Lower lobe of right lung (tissue), 2 donors: ENCODE measurements at regions not wholly inside any gene's neighbourhood (a gene's known extent, or its start where the extent isn't known, plus 50 kb on each side); places are given as distances from the start of the nearest gene placed in this dataset.

Source experiments
- ATAC-seq, 2 donors: fragments of 200-7000 bp; cut with Tn5 transposase; one replicate each; pipeline ENCODE4 v1.9.1; 2020 to 2022; ENCODE audit warnings: mild to moderate bottlenecking in 2 of 2, moderate library complexity in 2 of 2
- DNase-seq: peaks from one replicate; pipeline ENCODE4 v3.0.0-alpha.2; 2020
- H3K27ac ChIP-seq: fragments of 200-600 bp; one replicate; pipeline ENCODE4 v1.8.0; 2022
- H3K27me3 ChIP-seq: fragments of 200-600 bp; one replicate; pipeline ENCODE4 v1.8.0; 2022; ENCODE audit warnings: low read depth
- H3K36me3 ChIP-seq: fragments of 200-600 bp; one replicate; pipeline ENCODE4 v1.8.0; 2022; ENCODE audit warnings: mild to moderate bottlenecking
- H3K4me1 ChIP-seq: fragments of 200-600 bp; one replicate; pipeline ENCODE4 v1.8.0; 2022
- H3K4me3 ChIP-seq: fragments of 200-600 bp; one replicate; pipeline ENCODE4 v1.8.0; 2022; ENCODE audit warnings: mild to moderate bottlenecking
- H3K9me3 ChIP-seq: fragments of 200-600 bp; one replicate; pipeline ENCODE4 v1.8.0; 2022
- intact Hi-C: fragments of 100-400 bp; cut with DNase I; formaldehyde crosslinking; loops from one replicate; pipeline ENCODE4 v1.11.0; 2022
- TF ChIP-seq, protein P1 (sequence below): fragments of 200-600 bp; IDR thresholded peaks from one replicate; pipeline ENCODE4 v1.8.0; 2022; ENCODE audit warnings: antibody characterized with exemption, mild to moderate bottlenecking
- donor health status: DM: no; HTN: yes; CAD: no; lungs with severe emphysema.

DNA sequence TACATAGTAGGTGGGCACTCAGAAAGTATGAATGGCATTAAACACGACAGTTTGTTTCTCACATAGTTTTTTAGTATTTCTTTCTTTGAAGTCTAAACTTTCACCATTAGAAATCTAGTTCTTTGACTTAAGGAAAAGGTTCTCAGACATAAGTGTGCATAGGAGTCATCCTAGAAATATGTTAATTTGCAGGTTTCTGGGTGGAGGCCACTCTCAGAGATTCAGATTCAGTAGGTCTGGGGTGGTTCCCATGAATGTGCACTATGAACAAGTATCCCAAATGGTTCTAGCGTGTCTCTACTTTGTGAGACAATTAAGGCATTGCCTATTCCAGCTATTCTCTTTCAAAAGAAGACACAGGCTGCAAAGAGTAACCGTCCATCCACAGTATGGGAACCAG lies 119.3 kb downstream of the NGF start:
- intact Hi-C loops: no loop called here

DNA sequence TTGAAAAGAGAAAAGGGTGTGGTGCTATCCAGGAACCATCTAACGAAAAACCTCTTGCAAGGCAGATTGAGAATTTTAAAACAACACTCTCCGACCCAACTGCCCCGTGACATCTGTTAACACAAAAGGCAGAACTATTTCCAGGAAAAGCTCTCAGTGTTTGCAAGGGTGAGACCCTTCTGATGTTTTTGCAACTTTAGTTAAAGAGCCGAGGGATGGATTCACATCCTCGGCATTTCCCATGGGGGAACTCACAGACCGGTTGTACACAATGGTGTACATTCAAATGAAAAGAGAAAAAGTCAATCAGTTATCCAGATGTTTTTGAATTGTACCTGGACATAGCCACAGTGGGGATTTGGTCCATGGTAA lies 120.0 kb downstream of the NGF start:
- Histone ChIP-seq H3K27ac (no peak overlapping the region), H3K9me3 (no peaks in the 10 kb centered on the region), H3K27me3 (no peaks in the 10 kb centered on the region), H3K4me1 (no peaks in the 10 kb centered on the region), H3K4me3 (no peak overlapping the region), H3K36me3 (no peaks in the 10 kb centered on the region)
- TF ChIP-seq, protein P1, sequence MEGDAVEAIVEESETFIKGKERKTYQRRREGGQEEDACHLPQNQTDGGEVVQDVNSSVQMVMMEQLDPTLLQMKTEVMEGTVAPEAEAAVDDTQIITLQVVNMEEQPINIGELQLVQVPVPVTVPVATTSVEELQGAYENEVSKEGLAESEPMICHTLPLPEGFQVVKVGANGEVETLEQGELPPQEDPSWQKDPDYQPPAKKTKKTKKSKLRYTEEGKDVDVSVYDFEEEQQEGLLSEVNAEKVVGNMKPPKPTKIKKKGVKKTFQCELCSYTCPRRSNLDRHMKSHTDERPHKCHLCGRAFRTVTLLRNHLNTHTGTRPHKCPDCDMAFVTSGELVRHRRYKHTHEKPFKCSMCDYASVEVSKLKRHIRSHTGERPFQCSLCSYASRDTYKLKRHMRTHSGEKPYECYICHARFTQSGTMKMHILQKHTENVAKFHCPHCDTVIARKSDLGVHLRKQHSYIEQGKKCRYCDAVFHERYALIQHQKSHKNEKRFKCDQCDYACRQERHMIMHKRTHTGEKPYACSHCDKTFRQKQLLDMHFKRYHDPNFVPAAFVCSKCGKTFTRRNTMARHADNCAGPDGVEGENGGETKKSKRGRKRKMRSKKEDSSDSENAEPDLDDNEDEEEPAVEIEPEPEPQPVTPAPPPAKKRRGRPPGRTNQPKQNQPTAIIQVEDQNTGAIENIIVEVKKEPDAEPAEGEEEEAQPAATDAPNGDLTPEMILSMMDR: no peak
- ATAC-seq (no peak), DNase-seq (no peak)
- intact Hi-C loops: no loop called here

More for the DNA sequence above, 119.3 kb downstream of the NGF start:
- no peak for DNase-seq
- no peaks in the 10 kb centered on the region for H3K27me3 ChIP-seq
- H3K9me3 ChIP-seq: no peaks in the 10 kb centered on the region
- no peaks in the 10 kb centered on the region for H3K4me1 ChIP-seq
- no peak overlapping the region for H3K4me3 ChIP-seq
- ATAC-seq: no peak
- no peaks in the 10 kb centered on the region for H3K36me3 ChIP-seq
- TF ChIP-seq, protein P1: no peak
- H3K27ac ChIP-seq: no peak overlapping the region

DNA sequence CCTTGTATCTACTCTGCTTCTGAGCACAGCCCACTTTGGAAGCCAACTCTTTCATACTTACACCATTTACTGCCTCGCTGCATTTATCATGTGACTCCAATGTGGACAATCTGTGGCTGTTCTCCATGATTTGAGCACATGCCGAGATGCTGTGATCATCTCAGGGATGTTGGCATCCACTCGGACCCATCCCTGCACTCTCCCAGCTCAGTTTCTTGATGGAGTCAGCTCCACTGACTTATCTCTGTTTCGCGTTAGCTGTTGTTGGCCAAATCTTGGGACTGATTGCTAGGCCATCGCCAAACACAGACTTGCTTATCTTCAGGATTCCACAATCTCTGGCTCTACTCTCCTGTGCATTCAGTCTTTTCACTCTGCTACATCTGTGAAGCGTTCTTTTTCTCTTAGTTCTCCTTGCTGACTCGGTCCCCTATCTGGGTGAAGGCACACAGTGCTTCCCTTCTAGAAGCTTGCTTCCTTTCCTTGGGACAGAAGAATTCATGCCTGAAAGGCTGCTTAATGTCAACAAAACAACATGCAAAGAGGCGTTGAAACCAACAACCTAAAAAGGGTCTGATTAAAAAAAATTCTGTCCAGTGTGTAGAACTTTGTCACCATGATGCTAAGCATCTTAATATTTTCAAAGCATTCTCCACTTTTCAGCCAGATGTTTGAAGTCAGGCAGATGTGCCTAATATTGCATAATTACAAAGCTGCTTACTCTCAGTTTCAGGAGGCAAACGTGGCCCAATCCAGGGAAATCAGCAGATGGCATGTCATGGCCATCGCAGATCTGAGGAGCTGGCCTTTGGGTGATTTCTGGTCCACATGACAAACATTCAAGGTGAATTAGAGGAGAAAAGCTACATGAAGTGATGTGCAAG lies 120.7 kb downstream of the NGF start:
- Histone ChIP-seq H3K4me3 (no peak overlapping the region), H3K9me3 (no peaks in the 10 kb centered on the region), H3K27me3 (no peaks in the 10 kb centered on the region), H3K27ac (no peak overlapping the region), H3K4me1 (no peaks in the 10 kb centered on the region), H3K36me3 (no peaks in the 10 kb centered on the region)
- intact Hi-C loops: no loop called here
- ATAC-seq: no peak
- DNase-seq: no peak
- TF ChIP-seq, protein P1: no peak

DNA sequence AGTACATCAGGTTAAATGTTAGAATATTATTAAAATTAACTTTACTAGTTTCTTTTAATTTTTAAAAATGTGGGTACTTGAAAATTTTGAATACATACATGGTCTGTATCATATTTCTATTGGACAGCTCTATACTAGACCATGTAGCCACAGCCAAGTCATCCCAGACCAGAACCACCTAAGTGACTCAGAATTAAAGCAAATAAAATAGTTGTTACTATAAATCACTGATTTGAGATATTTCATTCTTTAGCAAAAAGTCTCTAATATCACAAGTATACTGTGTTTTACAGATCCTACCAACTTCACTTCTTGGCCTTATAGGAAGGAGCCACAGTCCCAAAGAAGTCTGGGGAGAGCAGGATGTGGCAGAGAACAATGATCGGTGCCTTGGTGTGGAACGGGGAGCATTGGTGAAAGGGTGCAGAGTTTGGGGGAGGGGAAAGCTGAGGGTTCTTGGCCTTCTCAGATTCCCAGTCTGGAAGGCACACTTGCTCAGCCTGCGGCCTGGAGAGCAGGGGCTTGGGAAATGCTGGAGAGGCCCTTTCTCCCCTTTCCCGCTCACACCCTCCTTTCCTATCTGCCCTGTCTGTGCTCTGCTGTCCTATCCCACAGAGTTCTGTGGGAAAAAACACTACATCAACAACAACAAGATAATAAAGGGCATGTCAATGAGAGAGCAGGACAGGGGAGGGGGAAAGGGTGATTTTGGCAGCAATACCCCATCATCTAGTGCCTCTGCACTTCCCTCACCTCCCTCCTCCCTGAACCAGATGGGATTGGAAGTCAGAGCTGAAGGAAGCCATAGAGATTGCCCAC lies 122.1 kb downstream of the NGF start:
- H3K4me1 ChIP-seq: no peaks in the 10 kb centered on the region
- TF ChIP-seq, protein P1: no peak

DNA sequence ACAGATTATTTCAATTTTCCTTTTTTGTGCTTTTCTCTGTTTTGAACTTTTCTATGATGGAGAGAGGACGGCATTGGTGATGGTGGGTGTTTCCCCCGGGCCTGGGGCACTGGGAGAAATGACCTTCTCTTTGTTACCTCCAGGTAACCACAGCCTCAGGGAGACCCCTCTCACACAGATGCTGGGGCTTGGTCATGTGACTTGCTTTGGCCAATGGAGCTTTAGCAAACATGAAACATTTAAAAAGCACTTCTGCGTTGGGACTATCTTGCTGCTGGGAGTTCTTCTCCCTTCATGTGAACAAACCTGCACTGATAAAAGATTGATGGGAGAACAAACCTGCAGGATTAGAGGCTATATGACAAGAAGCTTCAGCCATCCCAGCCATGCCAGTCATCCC lies 122.9 kb downstream of the NGF start:
- Histone ChIP-seq H3K9me3 (no peaks in the 10 kb centered on the region), H3K36me3 (no peaks in the 10 kb centered on the region), H3K27me3 (no peaks in the 10 kb centered on the region), H3K4me1 (no peaks in the 10 kb centered on the region), H3K27ac (no peak overlapping the region), H3K4me3 (no peak overlapping the region)
- TF ChIP-seq, protein P1: no peak
- DNase-seq: no peak
- ATAC-seq: no peak
- intact Hi-C loops: no loop called here

More for the DNA sequence above, 122.1 kb downstream of the NGF start:
- no peaks in the 10 kb centered on the region for H3K36me3 ChIP-seq
- H3K27me3 ChIP-seq: no peaks in the 10 kb centered on the region
- ATAC-seq: no peak
- no peaks in the 10 kb centered on the region for H3K9me3 ChIP-seq
- no peak overlapping the region for H3K4me3 ChIP-seq
- intact Hi-C loops: no loop called here
- H3K27ac ChIP-seq: no peak overlapping the region
- no peak for DNase-seq
